Endothelial cell of umbilical vein (primary cell): ENCODE measurements at regions not wholly inside any gene's neighbourhood (a gene's known extent, or its start where the extent isn't known, plus 50 kb on each side); places are given as distances from the start of the nearest gene placed in this dataset.

Source experiments
- BruUV-seq: library from RNA; stranded (reverse); fragments of 400-500 nt; replicated peaks from 2 replicates; lab custom pipeline; 2021; lab: Mats Ljungman, UMichigan
- CTCF ChIA-PET: fragments of 300-600, 350-600 bp; sonication (Branson Sonifier 250); formaldehyde crosslinking; loops from one replicate; lab custom pipeline; 2021; ENCODE audit warnings: antibody characterized with exemption, inconsistent platforms; lab: Charles Lee
- POLR2A ChIA-PET: fragments of 300-600, 350-600 bp; sonication (Branson Sonifier 250); formaldehyde crosslinking; loops from one replicate; lab custom pipeline; 2021; ENCODE audit warnings: antibody characterized with exemption, inconsistent platforms; lab: Charles Lee
- DNase-seq: peaks from one replicate; pipeline ENCODE4 v3.0.0-alpha.2; 2011; ENCODE audit warnings: low read depth, low spot score
- FAIRE-seq: peaks from 2 replicates; lab custom pipeline; 2011; peaks lifted over from hg19 to GRCh38; lab: Jason Lieb, UNC
- H2AFZ ChIP-seq: 2 replicates; pipeline ENCODE4 v1.6.0; 2012; ENCODE audit warnings: low read depth, low read length, control low read depth, inconsistent platforms
- H3K27ac ChIP-seq: 2 replicates; pipeline ENCODE4 v1.5.1; 2011; ENCODE audit warnings: low read depth, mild to moderate bottlenecking, control low read depth, low read length, moderate library complexity; ENCODE audit not compliant: insufficient read depth
- H3K27me3 ChIP-seq, 2 experiments: 2 replicates each; pipeline versions ENCODE4 v1.6.0 to v1.6.1; 2011; ENCODE audit warnings: low read length in 2 of 2, mixed read lengths in 1 of 2; ENCODE audit not compliant: control insufficient read depth in 2 of 2, insufficient read depth in 2 of 2
- H3K36me3 ChIP-seq, 2 experiments: 2 replicates in 1 of 2; 3 replicates in 1 of 2; pipeline ENCODE4 v1.5.1; 2011; ENCODE audit warnings: low read length in 2 of 2, mild to moderate bottlenecking in 1 of 2, moderate library complexity in 1 of 2; ENCODE audit not compliant: control insufficient read depth in 2 of 2, insufficient read depth in 2 of 2; ENCODE audit errors: extremely low read depth in 1 of 2
- H3K4me1 ChIP-seq: 3 replicates; pipeline ENCODE4 v1.5.1; 2011; ENCODE audit warnings: mild to moderate bottlenecking, low read length; ENCODE audit not compliant: control insufficient read depth, insufficient read depth; ENCODE audit errors: extremely low read depth
- H3K4me2 ChIP-seq: 2 replicates; pipeline ENCODE4 v1.6.1; 2011; ENCODE audit warnings: low read length, control low read depth, mixed read lengths; ENCODE audit not compliant: insufficient read depth
- H3K4me3 ChIP-seq, 3 experiments: fragments of 200-600 bp in 1 of 3; sonication (generic), shearing (Covaris generic) in 1 of 3; replicated peaks in 1 of 3; 2 replicates each; pipeline ENCODE4 v1.5.1; 2011 to 2016; ENCODE audit warnings: control low read depth in 3 of 3, low read length in 3 of 3, mild to moderate bottlenecking in 2 of 3, inconsistent platforms in 1 of 3, low read depth in 1 of 3, moderate library complexity in 1 of 3; ENCODE audit not compliant: insufficient read depth in 1 of 3
- H3K79me2 ChIP-seq: 2 replicates; pipeline ENCODE4 v1.6.0; 2012; ENCODE audit warnings: low read length, inconsistent platforms; ENCODE audit not compliant: control insufficient read depth, insufficient read depth
- H3K9ac ChIP-seq: replicated peaks from 2 replicates; pipeline ENCODE3; 2011; ENCODE audit warnings: low read length, control low read depth; ENCODE audit not compliant: insufficient read depth; ENCODE audit errors: extremely low read depth
- H3K9me1 ChIP-seq: replicated peaks from 3 replicates; pipeline ENCODE4 v1.6.0; 2011; ENCODE audit warnings: mild to moderate bottlenecking, low read length; ENCODE audit not compliant: control insufficient read depth, insufficient read depth; ENCODE audit errors: extremely low read depth
- H3K9me3 ChIP-seq: replicated peaks from 2 replicates; pipeline ENCODE4 v1.5.1; 2012; ENCODE audit warnings: low read length, inconsistent platforms; ENCODE audit not compliant: control insufficient read depth, insufficient read depth
- H4K20me1 ChIP-seq: replicated peaks from 2 replicates; pipeline ENCODE3; 2011; ENCODE audit warnings: mild to moderate bottlenecking, low read length; ENCODE audit not compliant: control insufficient read depth, insufficient read depth; ENCODE audit errors: extremely low read depth
- FOS ChIP-seq: IDR thresholded peaks from 2 replicates; pipeline ENCODE4 v1.6.1; 2011; ENCODE audit warnings: mild to moderate bottlenecking, low read length, moderate library complexity, borderline replicate concordance; ENCODE audit not compliant: insufficient read depth
- GATA2 ChIP-seq: IDR thresholded peaks from 2 replicates; pipeline ENCODE4 v1.7.0; 2011; ENCODE audit warnings: low read depth, mild to moderate bottlenecking, moderate library complexity, mixed read lengths, low read length; ENCODE audit not compliant: insufficient read length, insufficient read depth
- JUN ChIP-seq: IDR thresholded peaks from 2 replicates; pipeline ENCODE4 v1.6.1; 2011; ENCODE audit warnings: borderline replicate concordance, low read depth; ENCODE audit not compliant: insufficient read length, insufficient read depth
- MAX ChIP-seq: IDR thresholded peaks from 2 replicates; pipeline ENCODE4 v1.6.1; 2011; ENCODE audit not compliant: insufficient read depth, insufficient read length
- MYC ChIP-seq: IDR thresholded peaks from one replicate; pipeline ENCODE4 v1.6.1; 2011; ENCODE audit warnings: mild to moderate bottlenecking, low read depth, low read length
- POLR2A ChIP-seq: IDR thresholded peaks from 2 replicates; pipeline ENCODE4 v1.6.1; 2012; ENCODE audit warnings: low read depth, mild to moderate bottlenecking, control low read depth, low read length
- dilution Hi-C: fragments of 300-500 bp; cut with MboI; formaldehyde crosslinking; loops from one replicate; pipeline ENCODE4 v1.15.0; 2019; ENCODE audit warnings: low sequenced_read_pairs; ENCODE audit not compliant: extremely low pct_ligation_motif_present
- intact Hi-C: fragments of 100-400 bp; cut with micrococcal nuclease; formaldehyde crosslinking; loops from one replicate; pipeline ENCODE4 v1.10.0; 2022
- TF ChIP-seq, protein P1 (sequence below), 2 donors: IDR thresholded peaks; 1 replicate in 1 of 2; 2 replicates in 1 of 2; pipeline ENCODE4 v1.5.1; 2011; ENCODE audit warnings: low read length in 2 of 2, mild to moderate bottlenecking in 2 of 2, moderate library complexity in 2 of 2, control low read depth in 1 of 2, inconsistent platforms in 1 of 2, low read depth in 1 of 2; ENCODE audit not compliant: insufficient read depth in 1 of 2; ENCODE audit errors: extremely low read depth in 1 of 2

- no peaks in the 10 kb centered on the region for H4K20me1 ChIP-seq
- DNase-seq (no peak), FAIRE-seq (no peak)
- no peaks in the 10 kb centered on the region for H3K79me2 ChIP-seq
- BruUV-seq: no TSS peak
- no peak for TF ChIP-seq FOS
- TF ChIP-seq POLR2A: no peak
- TF ChIP-seq, protein P1, sequence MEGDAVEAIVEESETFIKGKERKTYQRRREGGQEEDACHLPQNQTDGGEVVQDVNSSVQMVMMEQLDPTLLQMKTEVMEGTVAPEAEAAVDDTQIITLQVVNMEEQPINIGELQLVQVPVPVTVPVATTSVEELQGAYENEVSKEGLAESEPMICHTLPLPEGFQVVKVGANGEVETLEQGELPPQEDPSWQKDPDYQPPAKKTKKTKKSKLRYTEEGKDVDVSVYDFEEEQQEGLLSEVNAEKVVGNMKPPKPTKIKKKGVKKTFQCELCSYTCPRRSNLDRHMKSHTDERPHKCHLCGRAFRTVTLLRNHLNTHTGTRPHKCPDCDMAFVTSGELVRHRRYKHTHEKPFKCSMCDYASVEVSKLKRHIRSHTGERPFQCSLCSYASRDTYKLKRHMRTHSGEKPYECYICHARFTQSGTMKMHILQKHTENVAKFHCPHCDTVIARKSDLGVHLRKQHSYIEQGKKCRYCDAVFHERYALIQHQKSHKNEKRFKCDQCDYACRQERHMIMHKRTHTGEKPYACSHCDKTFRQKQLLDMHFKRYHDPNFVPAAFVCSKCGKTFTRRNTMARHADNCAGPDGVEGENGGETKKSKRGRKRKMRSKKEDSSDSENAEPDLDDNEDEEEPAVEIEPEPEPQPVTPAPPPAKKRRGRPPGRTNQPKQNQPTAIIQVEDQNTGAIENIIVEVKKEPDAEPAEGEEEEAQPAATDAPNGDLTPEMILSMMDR (IDR thresholded peaks at IDR 0.05; ENCODE audit: extremely low read depth in 1 of 2, insufficient read depth in 1 of 2, low read depth in 1 of 2, low read length in 2 of 2): no peak
- no peak for TF ChIP-seq GATA2
- no peak for TF ChIP-seq MYC
- no peak for TF ChIP-seq MAX
- no peak for TF ChIP-seq JUN
- H3K36me3 ChIP-seq: no peaks in the 10 kb centered on the region
- H3K4me2 ChIP-seq: no peak overlapping the region
- no peak overlapping the region for H2AFZ ChIP-seq
- ChIA-PET CTCF (interaction anchor here (1.1 to 9.5 kb wide), 14 partner anchors 9 to 1713 kb away, joined by 3 to 183 read pairs (median 6); no protein-coding TSS in a partner anchor), POLR2A (no interaction called here)
- dilution Hi-C loops (no loop called here), intact Hi-C loops (loop anchor here (1.0 to 10.0 kb wide), 12 partner anchors 117 to 1714 kb away; no protein-coding TSS in a partner anchor)
- peaks cover under 1% of the 10 kb centered on the region for H3K4me1 ChIP-seq
- no peak overlapping the region for H3K4me3 ChIP-seq
- no peaks in the 10 kb centered on the region for H3K9me3 ChIP-seq
- no peak overlapping the region for H3K27ac ChIP-seq
- no peaks in the 10 kb centered on the region for H3K9me1 ChIP-seq
- H3K27me3 ChIP-seq: no peaks in the 10 kb centered on the region
- no peak overlapping the region for H3K9ac ChIP-seq
Observed at GRCh38 chr16:72242757-72243156, 70.8 kb upstream of the PMFBP1 start.
